MM.1S (cell line): ENCODE measurements at regions not wholly inside any gene's neighbourhood (a gene's known extent, or its start where the extent isn't known, plus 50 kb on each side); places are given as distances from the start of the nearest gene placed in this dataset.

Experiments
- DNase-seq: peaks from one replicate; pipeline ENCODE4 v3.0.0-alpha.2; 2015
- H2AFZ ChIP-seq: fragments of 300-600 bp; sonication (generic); 2 replicates; pipeline ENCODE4 v1.6.0; 2016; ENCODE audit warnings: antibody characterized with exemption, low read length
- H3F3A ChIP-seq: fragments of 300-600 bp; sonication (generic); 2 replicates; pipeline ENCODE4 v1.6.1; 2016; ENCODE audit warnings: mild to moderate bottlenecking, antibody characterized with exemption, low read length, moderate library complexity, mixed read lengths; ENCODE audit not compliant: insufficient read depth
- H3K27ac ChIP-seq: fragments of 300-600 bp; sonication (generic); 2 replicates; pipeline ENCODE4 v1.5.1; 2016; ENCODE audit warnings: mild to moderate bottlenecking, low read length
- H3K27me3 ChIP-seq: fragments of 300-600 bp; sonication (generic); replicated peaks from 2 replicates; pipeline ENCODE4 v1.6.0; 2016; ENCODE audit warnings: low read length; ENCODE audit not compliant: insufficient read depth
- H3K36me3 ChIP-seq: fragments of 300-600 bp; sonication (generic); replicated peaks from 2 replicates; pipeline ENCODE4 v1.6.1; 2016; ENCODE audit warnings: mild to moderate bottlenecking, low read length, mixed read lengths; ENCODE audit not compliant: insufficient read depth
- H3K4me1 ChIP-seq: fragments of 300-600 bp; sonication (generic); 2 replicates; pipeline ENCODE4 v1.6.1; 2016; ENCODE audit warnings: low read length, mixed read lengths
- H3K4me2 ChIP-seq: fragments of 300-600 bp; sonication (generic); 2 replicates; pipeline ENCODE4 v1.6.0; 2016; ENCODE audit warnings: low read depth, low read length
- H3K4me3 ChIP-seq: fragments of 300-600 bp; sonication (generic); 2 replicates; pipeline ENCODE4 v1.5.1; 2016; ENCODE audit warnings: low read length, mixed read lengths
- H3K79me2 ChIP-seq: fragments of 300-600 bp; sonication (generic); 2 replicates; pipeline ENCODE4 v1.6.1; 2016; ENCODE audit warnings: mixed run types, low read length, mixed read lengths
- H3K9ac ChIP-seq: fragments of 300-600 bp; sonication (generic); 2 replicates; pipeline ENCODE4 v1.6.1; 2016; ENCODE audit warnings: low read length, mixed read lengths
- H3K9me2 ChIP-seq: fragments of 300-600 bp; sonication (generic); replicated peaks from 2 replicates; pipeline ENCODE4 v1.6.1; 2016; ENCODE audit warnings: mild to moderate bottlenecking, low read length, mixed read lengths; ENCODE audit not compliant: insufficient read depth
- H3K9me3 ChIP-seq: fragments of 300-600 bp; sonication (generic); replicated peaks from 2 replicates; pipeline ENCODE4 v1.6.1; 2016; ENCODE audit warnings: mild to moderate bottlenecking, low read length, mixed read lengths; ENCODE audit not compliant: insufficient read depth
- H4K20me1 ChIP-seq: fragments of 300-600 bp; sonication (generic); 2 replicates; pipeline ENCODE4 v1.6.1; 2016; ENCODE audit warnings: mild to moderate bottlenecking, low read length, moderate library complexity, mixed read lengths; ENCODE audit not compliant: insufficient read depth
- EZH2 ChIP-seq: fragments of 300-600 bp; sonication (generic); optimal IDR thresholded peaks from 2 replicates; pipeline ENCODE3; 2017; ENCODE audit warnings: low read depth, mild to moderate bottlenecking, antibody characterized with exemption, low read length, mixed read lengths
- EZH2phosphoT487 ChIP-seq: fragments of 300-600 bp; sonication (generic); IDR thresholded peaks from 2 replicates; pipeline ENCODE4 v1.6.1; 2018; ENCODE audit warnings: antibody characterized with exemption, low read length
- TF ChIP-seq, protein P1 (sequence below): fragments of 300-600 bp; sonication (generic); IDR thresholded peaks from 2 replicates; pipeline ENCODE4 v1.5.1; 2016; ENCODE audit warnings: antibody characterized with exemption, low read length, mixed read lengths

DNA sequence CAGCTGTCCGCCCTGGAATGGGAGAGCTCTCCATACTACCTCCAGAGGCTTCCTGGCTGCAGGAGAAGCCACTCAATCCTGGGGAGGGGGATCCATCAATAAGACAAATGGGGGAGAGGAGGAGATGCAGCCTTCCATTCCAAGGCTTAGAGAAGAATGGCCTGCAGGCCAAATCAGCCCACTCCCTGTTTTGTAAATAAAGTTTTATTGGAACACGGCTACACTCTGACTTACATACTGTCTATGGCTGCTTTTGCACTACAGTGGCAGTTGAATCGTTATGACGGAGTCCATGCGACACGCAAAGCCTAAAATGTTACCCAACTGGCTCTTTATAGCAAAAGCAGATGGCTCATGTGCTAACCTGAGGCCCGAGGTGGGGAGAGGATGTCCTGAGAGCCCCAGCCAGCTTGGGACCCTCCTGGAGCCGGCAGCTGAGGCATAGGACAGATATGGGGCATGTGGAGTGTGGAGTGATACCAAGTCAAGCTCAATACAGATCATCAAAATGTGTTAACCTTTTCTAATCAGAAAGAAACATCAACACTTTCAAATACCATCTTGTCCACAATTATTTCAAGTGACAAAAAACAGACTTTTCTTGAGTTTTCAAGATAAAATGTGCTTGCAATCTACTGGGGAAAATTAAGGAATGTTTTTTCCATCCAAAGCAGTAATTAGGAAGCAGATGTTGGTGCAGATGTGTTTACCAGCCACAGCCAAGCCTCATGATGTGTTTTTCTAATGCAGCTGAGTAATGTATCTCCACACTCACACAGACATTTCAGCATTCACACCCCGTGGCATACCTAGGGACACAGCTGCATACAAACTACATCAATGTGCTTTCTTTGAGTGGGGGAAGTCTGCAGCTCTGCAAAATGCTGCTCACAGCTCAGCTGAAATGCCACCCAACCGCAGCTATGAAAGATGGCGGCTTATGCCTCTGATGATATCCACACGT lies 181.6 kb downstream of the SHANK2 start:
- H3K27ac ChIP-seq, result no peak overlapping the region

DNA sequence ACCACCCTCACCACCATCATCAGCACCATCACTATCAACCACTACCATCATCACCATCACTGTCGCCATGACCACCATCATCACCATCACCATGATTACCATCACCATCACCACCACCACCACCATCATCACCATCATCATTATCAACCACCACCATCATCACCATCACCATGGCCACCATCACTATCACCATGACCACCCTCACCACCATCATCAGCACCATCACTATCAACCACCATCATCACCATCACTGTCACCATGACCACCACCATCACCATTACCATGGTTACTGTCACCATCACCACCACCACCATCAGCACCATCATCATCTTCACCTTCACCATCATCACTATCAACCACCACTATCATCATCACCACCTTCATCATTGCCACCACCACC lies 183.4 kb downstream of the SHANK2 start:
- TF ChIP-seq, protein P1, sequence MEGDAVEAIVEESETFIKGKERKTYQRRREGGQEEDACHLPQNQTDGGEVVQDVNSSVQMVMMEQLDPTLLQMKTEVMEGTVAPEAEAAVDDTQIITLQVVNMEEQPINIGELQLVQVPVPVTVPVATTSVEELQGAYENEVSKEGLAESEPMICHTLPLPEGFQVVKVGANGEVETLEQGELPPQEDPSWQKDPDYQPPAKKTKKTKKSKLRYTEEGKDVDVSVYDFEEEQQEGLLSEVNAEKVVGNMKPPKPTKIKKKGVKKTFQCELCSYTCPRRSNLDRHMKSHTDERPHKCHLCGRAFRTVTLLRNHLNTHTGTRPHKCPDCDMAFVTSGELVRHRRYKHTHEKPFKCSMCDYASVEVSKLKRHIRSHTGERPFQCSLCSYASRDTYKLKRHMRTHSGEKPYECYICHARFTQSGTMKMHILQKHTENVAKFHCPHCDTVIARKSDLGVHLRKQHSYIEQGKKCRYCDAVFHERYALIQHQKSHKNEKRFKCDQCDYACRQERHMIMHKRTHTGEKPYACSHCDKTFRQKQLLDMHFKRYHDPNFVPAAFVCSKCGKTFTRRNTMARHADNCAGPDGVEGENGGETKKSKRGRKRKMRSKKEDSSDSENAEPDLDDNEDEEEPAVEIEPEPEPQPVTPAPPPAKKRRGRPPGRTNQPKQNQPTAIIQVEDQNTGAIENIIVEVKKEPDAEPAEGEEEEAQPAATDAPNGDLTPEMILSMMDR, result no peak
- TF ChIP-seq EZH2phosphoT487, result no peak

More for the DNA sequence above, 181.6 kb downstream of the SHANK2 start:
- no peak for DNase-seq
- H3K4me3 ChIP-seq, result no peak overlapping the region
- no peak overlapping the region for H3K9ac ChIP-seq
- H3K9me3 ChIP-seq, result no peaks in the 10 kb centered on the region
- no peaks in the 10 kb centered on the region for H4K20me1 ChIP-seq
- H3F3A ChIP-seq, result no peaks in the 10 kb centered on the region
- H3K9me2 ChIP-seq, result no peaks in the 10 kb centered on the region
- no peaks in the 10 kb centered on the region for H3K36me3 ChIP-seq
- H3K4me2 ChIP-seq, result no peak overlapping the region
- no peak for TF ChIP-seq EZH2
- TF ChIP-seq EZH2phosphoT487, result no peak
- TF ChIP-seq, protein P1, result no peak
- H3K4me1 ChIP-seq, result no peaks in the 10 kb centered on the region
- no peak overlapping the region for H2AFZ ChIP-seq
- H3K79me2 ChIP-seq, result no peaks in the 10 kb centered on the region
- H3K27me3 ChIP-seq, result peaks cover 55% of the 10 kb centered on the region

DNA sequence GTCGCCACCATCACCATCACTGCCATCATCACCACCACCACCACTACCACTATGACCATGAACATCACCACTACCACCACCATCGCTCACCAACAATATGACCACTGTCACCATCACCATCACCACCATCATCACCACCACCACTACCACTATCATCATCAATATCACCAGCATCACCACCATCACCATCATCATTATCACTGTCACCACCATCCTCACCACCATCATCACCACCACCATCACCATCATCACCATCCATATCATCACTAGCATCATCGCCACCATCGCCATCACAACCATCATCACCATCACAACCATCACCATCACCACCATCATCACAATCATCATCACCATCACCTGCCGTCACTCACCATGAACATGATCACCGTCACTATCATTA lies 184.6 kb downstream of the SHANK2 start:
- H4K20me1 ChIP-seq, result no peaks in the 10 kb centered on the region
- no peak for DNase-seq
- peaks cover 58% of the 10 kb centered on the region for H3K27me3 ChIP-seq
- H3F3A ChIP-seq, result no peaks in the 10 kb centered on the region
- TF ChIP-seq, protein P1, result no peak
- no peak overlapping the region for H3K27ac ChIP-seq
- no peak overlapping the region for H2AFZ ChIP-seq
- no peaks in the 10 kb centered on the region for H3K79me2 ChIP-seq
- H3K4me3 ChIP-seq, result no peak overlapping the region
- no peaks in the 10 kb centered on the region for H3K9me2 ChIP-seq
- H3K4me2 ChIP-seq, result no peak overlapping the region
- H3K4me1 ChIP-seq, result no peaks in the 10 kb centered on the region
- no peaks in the 10 kb centered on the region for H3K9me3 ChIP-seq
- H3K36me3 ChIP-seq, result no peaks in the 10 kb centered on the region
- no peak overlapping the region for H3K9ac ChIP-seq

More for the DNA sequence above, 183.4 kb downstream of the SHANK2 start:
- H3K36me3 ChIP-seq, result no peaks in the 10 kb centered on the region
- no peaks in the 10 kb centered on the region for H3K4me1 ChIP-seq
- no peaks in the 10 kb centered on the region for H4K20me1 ChIP-seq
- no peak overlapping the region for H2AFZ ChIP-seq
- H3K27ac ChIP-seq, result no peak overlapping the region
- H3K9me2 ChIP-seq, result no peaks in the 10 kb centered on the region
- peaks cover 58% of the 10 kb centered on the region for H3K27me3 ChIP-seq
- H3K4me3 ChIP-seq, result no peak overlapping the region
- no peak overlapping the region for H3K9ac ChIP-seq
- no peak for DNase-seq
- no peak overlapping the region for H3K4me2 ChIP-seq
- H3F3A ChIP-seq, result no peaks in the 10 kb centered on the region
- H3K79me2 ChIP-seq, result no peaks in the 10 kb centered on the region
- no peaks in the 10 kb centered on the region for H3K9me3 ChIP-seq
